ENCODE measurements at regions not wholly inside any gene's neighbourhood (a gene's known extent, or its start where the extent isn't known, plus 50 kb on each side); places are given as distances from the start of the nearest gene placed in this dataset.

- CTCF ChIA-PET: no interaction called here
- 8% methylated on average over 3 of the region's 3 CpGs for WGBS (ENCODE audit: missing lambda C conversion rate)
Observed at GRCh38 chr9:18159254-18159653, 314.7 kb upstream of the ADAMTSL1 start.

More at GRCh38 chr9:18159254-18159653, 314.7 kb upstream of the ADAMTSL1 start:
- Histone ChIP-seq H3K4me3 (no peak overlapping the region), H3K4me2 (no peak overlapping the region), H3K27ac (no peak overlapping the region), H3K4me1 (no peaks in the 10 kb centered on the region), H3K9me3 (no peaks in the 10 kb centered on the region)
- no peak for ATAC-seq
- TF ChIP-seq REST (IDR thresholded peaks at IDR 0.05): no peak
- TF ChIP-seq KDM1A (IDR thresholded peaks at IDR 0.05; ENCODE audit: low read depth): no peak
- TF ChIP-seq HMGXB4 (CRISPR knock-in tag; IDR thresholded peaks at IDR 0.05; ENCODE audit: borderline replicate concordance): no peak
- TF ChIP-seq MYC (IDR thresholded peaks at IDR 0.05; ENCODE audit: borderline replicate concordance, low read length): no peak
- TF ChIP-seq POLR2AphosphoS2 (conservative IDR thresholded peaks at IDR 0.05; ENCODE audit: low read length): no peak
- TF ChIP-seq GATA3 (IDR thresholded peaks at IDR 0.05; ENCODE audit: borderline replicate concordance): no peak
- no peak for TF ChIP-seq MAFK (IDR thresholded peaks at IDR 0.05; ENCODE audit: partially characterized antibody)
- TF ChIP-seq RFX5 (IDR thresholded peaks at IDR 0.05): no peak
- TF ChIP-seq TP53 (CRISPR knock-in tag; IDR thresholded peaks at IDR 0.05): no peak
- no peak for TF ChIP-seq SMC3 (IDR thresholded peaks at IDR 0.05)
- TF ChIP-seq CHD2 (IDR thresholded peaks at IDR 0.05; ENCODE audit: low read length, partially characterized antibody): no peak
- no peak for TF ChIP-seq PBX3 (IDR thresholded peaks at IDR 0.05)
- TF ChIP-seq KDM5A (IDR thresholded peaks at IDR 0.05): no peak
- no peak for TF ChIP-seq FOSL2 (IDR thresholded peaks at IDR 0.05)
- TF ChIP-seq FOSL2 (CRISPR knock-in tag; IDR thresholded peaks at IDR 0.05): no peak
- TF ChIP-seq RARB (CRISPR knock-in tag; IDR thresholded peaks at IDR 0.05): no peak
- TF ChIP-seq USF2 (IDR thresholded peaks at IDR 0.05): no peak
- no peak for TF ChIP-seq CEBPB (IDR thresholded peaks at IDR 0.05)
- TF ChIP-seq MAZ (IDR thresholded peaks at IDR 0.05; ENCODE audit: borderline replicate concordance, low read depth, low read length): no peak
- no peak for DNase-seq (ENCODE audit: low read depth in 1 of 2, low spot score in 1 of 2)
- POLR2A ChIA-PET: no interaction called here
- FAIRE-seq: no peak

All from A549 (cell line).